Stimulated activated CD4-positive, alpha-beta T cell treated with anti-CD3 and anti-CD28 coated beads, Interleukin-1b, Interleukin-23, amount 100 ng/mL, for 24 hours (primary cell): ENCODE measurements at regions not wholly inside any gene's neighbourhood (a gene's known extent, or its start where the extent isn't known, plus 50 kb on each side); places are given as distances from the start of the nearest gene placed in this dataset.
A peak's percentile ranks its signal among the peaks of the same experiment; 100 is the strongest.
"Not testable (repeated sequence)": the region's sequence is repeated elsewhere in the genome, so short reads cannot be mapped to it uniquely, and the experiment has no call there.

ENCODE experiments used
- DNase-seq, 4 experiments: peaks; one replicate each; pipeline ENCODE4 v3.0.0-alpha.2; 2020; ENCODE audit warnings: low read depth in 4 of 4, low spot score in 1 of 4

DNA sequence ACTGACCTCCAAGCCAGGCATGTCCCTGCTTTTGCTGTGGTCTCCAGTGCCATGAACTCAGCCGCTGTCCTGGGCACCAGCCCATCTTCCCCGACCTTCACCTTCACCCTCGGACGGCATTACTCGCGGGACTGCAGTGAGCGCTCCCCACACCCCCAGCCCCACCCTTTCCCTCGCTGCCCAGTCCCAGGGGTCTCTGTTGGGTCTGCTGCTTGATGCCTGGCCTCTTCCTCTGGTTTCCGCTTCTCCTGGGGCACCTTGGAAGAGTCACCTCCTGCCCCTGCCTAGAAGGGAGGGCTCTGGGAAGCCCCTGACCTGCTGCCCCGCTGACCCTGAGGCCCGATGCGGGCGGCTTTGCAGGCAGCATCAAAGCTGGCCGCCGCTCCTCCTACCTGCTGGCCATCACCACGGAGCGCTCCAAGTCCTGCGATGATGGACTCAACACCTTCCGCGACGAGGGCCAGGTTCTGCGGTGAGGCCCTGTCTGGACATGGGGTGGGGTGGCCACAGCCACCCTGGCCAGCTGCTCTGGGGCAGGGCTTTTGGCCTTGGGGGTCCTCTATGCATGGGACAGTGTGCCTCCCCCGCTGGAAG is 102.3 kb downstream of the ZNF267 start:
- DNase-seq = not testable (repeated sequence)

DNA sequence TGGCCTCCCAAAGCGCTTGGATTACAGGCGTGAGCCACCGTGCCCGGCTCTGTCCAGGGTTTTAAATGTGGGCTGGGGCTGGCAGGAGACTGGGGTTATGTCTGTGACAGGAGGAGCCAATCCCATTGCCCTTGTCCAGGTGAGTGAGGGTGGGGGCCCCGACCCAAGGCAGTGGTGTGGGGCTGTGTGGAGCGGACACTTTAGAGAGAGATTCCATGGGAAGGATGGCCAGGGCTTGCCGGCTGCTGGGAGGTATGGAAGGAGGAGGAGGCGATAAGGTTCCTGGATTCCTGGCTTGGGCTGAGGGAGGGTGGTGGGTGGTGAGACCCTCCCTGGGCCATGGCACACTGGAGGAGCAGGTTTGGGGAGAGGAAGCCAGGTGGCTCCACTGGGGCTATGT is 104.9 kb downstream of the ZNF267 start:
- not testable (repeated sequence) for DNase-seq

DNA sequence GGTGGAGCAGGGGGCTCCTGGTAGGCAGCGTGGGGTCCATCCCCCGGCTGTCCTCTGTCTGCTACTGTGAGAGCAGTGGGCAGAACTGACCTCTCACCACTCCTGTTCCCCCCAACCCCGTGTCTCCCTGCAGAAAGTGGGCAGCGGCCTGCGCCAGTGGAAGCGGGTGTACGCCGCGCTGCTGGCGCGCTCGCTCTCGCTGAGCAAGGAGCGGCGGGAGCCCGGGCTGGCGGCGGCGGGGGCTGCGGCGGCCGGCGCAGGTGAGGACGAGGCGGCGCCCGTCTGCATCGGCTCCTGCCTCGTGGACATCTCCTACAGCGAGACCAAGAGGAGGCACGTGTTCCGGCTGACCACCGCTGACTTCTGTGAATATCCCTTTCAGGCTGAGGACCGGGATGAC is 108.1 kb downstream of the ZNF267 start:
- not testable (repeated sequence) for DNase-seq

DNA sequence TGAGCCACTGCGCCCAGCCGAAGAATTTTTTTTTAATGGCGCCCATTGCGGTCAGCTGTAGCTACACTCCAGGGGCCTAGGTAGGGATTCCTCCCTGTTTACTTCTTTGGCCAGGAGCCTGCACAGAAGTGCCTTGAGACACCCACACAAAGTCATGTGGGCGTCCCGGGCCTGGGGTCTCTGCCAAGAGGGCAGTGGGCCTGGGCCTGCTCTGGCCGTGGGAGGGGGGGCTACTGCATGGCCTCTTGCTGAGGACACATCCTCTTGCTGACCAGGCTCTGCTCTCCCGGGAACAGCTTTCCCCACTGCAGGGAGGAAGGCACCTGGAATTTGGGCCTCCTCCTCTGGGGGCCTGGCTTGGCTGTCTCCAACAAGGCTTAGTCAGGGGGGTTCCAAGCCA is 109.4 kb downstream of the ZNF267 start:
- DNase-seq = not testable (repeated sequence)

DNA sequence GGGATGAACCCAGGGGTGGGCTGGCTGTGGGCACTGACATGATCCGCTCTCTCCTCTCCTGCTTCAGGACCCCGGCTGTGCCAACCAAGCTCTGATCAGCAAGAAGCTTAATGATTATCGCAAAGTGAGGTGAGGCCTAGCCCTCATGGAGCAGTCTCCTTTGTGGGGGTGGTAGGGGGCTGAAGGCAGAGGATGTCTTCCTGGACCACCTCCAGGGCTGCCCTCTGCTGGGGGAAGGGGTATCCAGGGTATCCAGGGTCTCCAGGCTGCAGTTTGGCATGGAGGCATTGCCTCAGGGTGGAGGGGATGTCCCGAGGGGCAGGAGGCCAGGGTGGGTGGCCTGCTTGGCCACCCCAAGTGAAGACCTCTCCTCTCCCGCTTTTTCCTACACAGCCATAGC is 110.1 kb downstream of the ZNF267 start:
- not testable (repeated sequence) for DNase-seq

DNA sequence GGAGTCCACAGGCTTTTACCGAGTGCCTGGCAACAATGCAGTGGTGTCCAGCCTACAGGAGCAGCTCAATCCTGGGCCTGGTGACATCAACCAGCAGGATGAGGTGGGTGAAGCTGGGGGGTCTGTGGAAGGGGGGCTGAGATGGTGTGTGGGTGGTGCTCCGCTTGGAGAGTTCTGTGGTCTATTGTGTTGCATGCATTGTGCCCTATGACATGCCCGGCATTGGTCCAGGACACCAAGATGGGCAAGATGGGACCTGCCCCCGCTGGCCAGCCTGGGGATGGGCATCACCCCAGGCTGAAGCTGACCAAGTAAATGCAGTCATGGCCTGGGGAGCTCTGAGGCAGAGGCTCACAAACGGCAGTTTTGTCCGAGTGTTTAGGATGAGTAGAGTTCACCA is 113.3 kb downstream of the ZNF267 start:
- DNase-seq = not testable (repeated sequence)

DNA sequence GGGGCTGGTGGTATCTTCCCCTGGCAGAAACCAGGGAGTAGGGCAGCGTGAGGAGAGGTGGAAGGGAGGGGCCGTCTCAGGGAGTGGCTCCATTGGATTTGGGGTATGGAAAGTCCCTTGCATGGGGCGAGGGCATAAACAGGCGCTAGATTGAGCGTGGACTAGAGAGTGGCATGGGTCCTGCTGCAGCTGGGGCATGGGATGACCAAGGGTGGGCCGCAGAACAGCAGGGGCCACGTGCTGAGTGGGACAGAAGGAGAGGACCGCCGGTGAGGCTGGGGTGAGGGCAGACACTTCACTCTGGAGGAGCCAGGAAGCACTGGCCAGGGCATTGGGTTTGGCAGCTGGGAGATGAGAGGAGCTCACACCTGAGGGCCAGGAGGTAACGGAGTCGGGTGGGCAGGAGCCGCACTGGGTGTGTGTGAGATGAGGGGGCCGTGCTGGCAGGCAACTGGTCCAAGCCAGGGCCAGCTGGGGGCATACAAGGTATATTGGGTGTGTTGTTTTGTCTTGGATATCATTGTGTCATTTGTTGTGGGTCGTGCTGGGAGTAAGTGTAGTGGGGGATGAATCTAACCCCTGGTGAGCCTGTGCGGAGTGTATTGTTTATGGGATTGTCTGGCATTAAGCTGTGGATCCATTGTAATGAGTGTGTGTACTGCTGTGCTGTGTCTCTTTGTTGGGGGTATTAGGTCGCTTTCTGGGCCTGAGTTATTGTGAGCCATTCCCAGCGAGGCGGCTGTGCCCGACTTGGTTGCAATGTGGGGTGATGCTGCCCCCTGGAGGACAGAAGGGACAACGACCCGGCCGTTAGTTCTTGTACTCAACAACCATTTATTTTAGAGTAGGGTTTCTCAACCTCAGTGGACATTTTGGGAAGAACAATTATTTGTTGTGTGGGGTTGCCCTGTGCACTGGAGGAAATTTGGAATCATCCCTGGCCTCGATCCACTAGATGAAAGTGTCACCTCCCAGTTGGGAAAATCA is 115.3 kb downstream of the ZNF267 start:
- peak in 3 of 4 experiments; percentile 9 to 26 (median 15) for DNase-seq

DNA sequence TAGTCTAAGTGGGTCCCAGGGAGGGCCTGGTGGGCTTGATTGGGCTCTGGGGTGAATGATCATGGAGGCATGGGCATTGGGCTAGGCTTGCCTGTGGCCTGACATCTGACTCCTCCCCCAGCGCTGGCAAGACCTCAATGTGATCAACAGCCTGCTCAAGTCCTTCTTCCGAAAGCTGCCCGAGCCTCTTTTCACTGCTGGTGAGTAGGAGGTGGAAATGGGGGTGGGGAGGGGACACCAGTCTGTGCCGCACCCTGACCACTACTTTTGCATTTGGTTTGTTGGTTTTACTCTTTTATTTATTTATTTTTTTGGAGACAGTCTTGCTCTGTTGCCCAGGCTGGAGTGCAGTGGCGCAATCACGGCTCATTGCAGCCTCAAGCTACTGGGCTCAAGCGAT is 116.7 kb downstream of the ZNF267 start:
- not testable (repeated sequence) for DNase-seq

DNA sequence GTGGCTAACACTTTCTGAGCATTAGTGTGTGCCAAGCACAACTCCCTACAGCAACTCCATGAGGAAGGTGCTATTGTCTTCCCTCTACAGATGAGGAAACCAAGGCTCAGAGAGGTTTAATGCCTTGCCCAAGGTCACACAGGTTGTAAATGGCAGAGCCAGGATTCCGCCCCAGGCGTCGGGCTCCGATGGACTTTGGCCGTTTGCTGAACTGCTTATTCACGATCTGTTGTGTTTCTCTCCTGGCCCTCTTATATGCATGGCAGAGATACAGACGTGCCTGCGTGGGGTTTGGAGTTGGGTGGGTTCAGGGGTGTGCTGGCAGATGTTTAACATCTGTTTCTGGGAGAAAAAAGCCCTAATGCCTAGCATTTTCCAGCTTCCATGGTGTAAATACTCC is 117.4 kb downstream of the ZNF267 start:
- not testable (repeated sequence) for DNase-seq

DNA sequence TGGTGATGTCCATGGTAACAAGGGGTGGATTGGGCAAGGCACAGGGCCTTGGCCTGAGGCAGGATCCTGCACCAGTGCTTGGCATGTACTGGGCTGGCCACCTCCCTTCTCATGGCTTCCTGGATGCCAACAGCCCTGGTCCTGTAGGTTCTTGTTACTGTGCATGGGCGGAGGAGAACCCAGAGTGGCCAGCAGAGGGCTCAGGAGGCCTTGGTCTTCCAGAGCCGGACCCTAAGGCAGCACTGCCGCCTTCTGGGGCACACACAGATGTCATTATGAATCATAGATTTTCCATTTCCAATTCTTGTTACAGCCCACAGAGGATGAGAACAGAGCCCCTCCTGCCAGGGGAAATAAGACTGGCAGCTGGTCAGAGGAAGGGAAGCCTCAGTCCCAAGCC is 122.7 kb downstream of the ZNF267 start:
- DNase-seq = peak in 1 of 4 experiments; percentile 6

DNA sequence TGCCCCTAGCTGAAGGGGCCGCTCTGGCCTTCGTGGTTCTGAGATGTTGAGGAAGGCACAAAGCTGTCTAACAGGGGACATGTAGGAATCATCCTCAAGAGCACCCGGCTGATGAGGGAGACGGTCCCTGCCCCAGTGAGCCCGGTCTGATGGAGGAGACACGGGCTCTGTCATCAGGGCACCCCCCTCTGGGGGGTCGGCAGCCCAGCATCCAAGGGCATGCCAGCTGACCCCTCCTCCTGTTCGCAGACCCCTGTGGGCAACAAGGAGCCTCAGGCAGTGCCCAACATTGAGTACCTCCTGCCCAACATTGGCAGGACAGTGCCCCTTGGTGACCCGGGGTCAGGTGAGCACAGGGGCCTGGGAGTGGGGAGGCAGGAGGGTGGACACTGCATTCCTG is 128.9 kb downstream of the ZNF267 start:
- DNase-seq = not testable (repeated sequence)

DNA sequence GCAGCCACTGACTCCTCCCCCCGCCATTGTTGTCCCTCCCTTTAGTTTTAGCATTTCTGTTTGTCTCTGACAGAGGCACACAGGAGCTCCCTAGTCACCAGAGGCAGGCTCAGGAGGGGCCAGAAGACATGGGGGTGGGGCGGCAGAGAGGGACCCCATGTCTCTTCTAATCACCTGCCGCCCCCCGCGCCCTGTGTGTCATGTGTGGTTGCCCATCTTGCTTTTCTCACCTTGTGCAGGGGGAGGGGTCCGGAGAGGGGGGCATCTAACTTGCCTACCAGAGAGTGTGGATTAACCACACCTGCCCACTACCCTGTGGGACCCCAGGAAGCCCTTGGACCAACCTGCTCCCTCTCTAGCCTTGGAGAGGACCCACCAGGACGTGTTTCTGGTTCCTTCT is 130.2 kb downstream of the ZNF267 start:
- not testable (repeated sequence) for DNase-seq

DNA sequence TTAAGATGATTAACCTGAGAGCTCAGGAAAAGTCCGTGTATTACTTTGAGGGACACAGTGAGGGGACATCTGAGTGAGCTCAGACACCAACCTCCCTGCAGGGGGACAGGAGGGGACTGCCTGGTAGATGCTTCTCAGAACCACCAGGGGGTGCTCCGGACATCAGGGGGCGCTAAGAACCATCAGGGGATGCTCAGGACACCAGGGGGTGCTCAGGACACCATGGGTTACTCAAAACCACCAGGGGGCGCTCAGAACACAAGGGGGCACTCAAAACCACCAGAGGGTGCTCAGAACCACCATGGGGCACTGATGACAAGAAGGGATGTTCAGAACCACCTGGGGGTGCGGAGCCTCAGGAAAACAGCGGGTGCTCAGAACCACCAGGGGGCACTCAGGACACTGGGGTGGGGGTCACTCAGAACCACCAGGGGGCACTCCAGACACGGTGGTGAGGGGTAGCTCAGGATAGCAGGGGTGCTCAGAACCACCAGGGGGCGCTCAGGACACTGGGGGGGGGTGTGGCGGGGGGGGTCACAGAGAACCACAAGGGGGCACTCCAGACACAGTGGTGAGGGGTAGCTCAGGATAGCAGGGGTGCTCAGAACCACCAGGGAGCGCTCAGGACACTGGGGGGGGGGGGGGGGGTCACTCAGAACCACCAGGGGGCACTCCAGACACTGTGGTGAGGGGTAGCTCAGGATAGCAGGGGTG is 165.3 kb downstream of the ZNF267 start:
- not testable (repeated sequence) for DNase-seq

DNA sequence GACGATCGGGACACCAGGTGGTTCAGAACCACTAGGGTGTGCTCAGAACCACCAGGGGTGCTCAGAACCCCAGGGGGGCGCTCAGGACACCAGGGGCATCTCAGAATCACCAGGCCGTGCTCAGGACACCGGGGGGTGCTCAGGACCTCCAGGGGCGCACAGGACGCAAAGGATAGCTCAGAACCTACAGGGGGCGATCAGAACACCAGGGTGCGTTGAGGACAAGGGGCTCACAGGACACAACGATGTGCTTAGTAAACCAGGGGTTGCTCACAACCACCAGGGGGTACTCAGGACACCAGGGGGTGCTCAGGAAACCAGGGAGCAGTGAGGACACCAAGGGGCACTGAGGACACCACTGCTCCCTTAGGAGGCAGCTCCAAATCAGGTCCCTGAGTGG is 166.3 kb downstream of the ZNF267 start:
- DNase-seq = not testable (repeated sequence)

DNA sequence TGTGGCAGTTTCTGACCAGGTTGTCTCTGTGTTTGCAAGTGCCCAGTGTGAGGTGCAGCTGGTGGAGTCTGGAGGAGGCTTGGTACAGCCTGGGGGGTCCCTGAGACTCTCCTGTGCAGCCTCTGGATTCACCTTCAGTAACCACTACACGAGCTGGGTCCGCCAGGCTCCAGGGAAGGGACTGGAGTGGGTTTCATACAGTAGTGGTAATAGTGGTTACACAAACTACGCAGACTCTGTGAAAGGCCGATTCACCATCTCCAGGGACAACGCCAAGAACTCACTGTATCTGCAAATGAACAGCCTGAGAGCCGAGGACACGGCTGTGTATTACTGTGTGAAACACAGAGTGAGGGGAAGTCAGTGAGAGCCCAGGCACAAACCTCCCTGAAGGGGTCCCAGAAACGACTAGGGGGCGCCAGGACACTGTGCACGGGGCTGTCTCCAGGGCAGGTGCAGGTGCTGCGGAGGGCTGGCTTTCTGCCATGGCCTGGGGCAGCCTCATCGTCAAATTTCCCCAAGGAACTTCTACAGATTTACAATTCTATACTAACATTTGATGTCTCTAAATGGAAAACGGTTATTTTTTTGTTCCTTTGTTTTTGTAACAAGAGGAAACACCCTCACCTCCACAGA is 187.0 kb upstream of the TP53TG3D start:
- not testable (repeated sequence) for DNase-seq

DNA sequence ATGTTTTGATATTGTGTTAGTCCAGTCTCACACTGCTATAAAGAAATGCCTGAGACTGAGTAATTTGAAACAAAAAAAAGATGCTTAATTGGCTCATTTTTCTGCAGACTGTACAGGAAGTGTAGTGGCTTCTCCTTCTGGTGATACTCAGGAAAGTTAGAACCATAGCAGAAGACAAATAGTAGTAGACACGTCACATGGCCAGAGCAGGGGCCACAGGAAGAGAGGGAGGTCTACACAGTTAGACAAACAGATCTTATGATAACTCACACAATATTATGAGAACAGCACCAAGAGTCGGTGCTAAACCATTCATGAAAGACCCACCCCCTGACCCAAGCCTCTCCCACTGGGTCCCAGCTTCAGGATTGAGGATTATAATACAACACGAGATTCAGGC is 181.5 kb upstream of the TP53TG3D start:
- DNase-seq = not testable (repeated sequence)

DNA sequence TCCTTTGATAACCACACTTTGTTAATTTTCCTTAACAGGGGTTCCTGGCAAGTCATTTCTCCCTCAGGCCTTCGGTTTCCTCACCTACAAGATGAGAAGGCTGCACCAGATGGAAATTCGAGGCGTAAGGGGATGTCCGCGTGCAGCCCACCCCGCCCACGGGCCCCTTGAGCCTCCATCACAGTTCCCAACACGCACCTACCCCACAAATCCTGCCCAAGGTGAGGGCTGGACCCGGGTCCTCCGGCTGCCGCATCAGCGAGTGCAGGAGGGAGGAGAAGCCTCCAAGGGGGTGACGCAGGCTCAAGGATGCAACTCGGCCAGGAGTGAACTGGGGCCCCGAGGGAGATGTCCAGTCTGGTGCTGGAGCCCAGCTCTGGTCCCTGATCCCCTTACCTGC is 169.2 kb upstream of the TP53TG3D start:
- not testable (repeated sequence) for DNase-seq

DNA sequence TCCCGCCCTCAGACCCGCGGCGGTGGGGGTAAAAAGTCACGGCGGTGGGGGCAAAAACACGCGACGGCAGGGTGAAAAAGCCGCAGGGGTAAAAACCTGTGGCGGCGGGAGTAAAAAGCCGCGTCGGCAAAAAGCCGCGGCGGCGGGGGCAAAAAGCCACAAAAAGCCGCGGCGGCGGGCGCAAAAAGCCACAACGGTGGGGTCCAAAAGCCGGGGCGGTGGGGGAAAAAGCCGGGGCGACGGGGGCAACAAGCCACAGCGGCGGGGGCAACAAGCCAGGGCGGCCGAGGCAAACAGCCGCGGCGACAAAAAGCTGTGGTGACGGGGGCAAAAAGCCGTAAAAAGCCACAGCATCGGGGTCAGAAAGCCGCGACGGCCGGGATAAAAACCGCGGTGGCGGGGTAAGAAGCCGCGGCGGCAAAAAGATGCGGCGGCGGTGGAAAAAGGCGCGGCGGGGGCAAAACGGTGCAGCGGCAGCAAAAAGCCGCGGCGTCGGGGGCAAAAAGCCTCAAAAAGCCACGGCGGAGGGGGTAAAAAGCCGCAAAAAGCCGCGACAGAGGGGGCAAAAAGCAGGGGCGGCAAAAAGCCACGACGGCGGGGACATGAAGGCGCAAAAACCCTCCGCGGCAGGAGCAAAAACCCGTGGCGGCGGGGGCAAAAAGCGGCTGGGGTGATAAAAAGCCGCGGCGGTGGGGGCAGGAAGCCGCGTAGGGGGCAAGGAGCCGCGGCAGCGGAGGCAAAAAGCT is 168.3 kb upstream of the TP53TG3D start:
- not testable (repeated sequence) for DNase-seq

DNA sequence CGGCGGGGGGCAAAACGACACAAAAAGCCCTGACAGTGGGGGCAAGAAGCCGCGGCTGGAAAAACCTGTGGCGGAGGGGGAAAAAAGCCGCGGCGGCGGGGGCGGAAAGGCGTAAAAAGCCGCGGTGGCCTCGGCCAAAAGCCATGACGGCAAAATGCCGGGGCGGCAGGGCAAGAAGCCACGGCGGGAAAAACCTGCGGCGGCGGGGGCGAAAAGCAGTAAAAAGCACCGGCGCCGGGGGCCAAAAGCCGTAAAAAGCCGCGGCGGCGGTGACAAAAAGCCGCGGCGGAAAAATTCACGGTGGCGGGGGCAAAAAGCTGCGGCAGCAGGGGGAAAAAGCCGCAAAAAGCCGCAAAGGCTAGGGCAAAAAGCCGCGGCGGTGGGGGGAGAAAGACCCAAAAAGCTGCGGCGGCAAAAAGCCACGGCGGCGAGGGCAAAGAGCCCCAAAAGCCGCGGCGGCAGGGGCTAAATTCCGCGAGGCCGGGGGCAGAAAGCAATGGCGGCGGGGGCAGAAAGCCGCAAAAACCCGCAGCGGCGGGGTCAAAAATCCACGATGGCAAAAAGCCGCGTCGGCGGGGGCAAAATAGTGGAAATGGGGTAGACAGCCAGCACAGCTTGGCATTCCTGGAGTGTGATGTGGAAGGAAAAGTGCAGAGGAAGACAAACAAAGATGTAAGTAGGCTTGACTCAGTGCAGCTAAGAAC is 167.5 kb upstream of the TP53TG3D start:
- DNase-seq = peak in 3 of 4 experiments; percentile 4 to 54 (median 41)

DNA sequence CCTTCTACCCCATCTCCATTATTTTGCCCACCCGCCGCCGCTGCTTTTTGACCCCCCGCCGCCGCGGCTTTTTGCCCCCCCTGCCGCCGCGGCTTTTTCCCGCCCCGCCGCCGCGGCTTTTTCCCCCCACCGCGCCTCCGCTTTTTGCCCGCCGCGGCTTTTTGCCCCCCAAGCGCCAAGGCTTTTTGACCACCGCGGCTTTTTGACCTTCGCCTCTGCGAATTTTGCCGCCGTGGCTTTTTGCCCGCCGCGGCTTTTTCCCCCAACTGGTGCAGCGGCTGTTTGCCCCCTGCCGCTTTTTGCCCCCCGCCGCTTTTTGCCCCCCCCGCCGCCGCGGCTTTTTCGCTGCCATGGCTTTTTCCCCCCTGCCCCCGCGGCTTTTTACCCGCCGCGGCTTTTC is 137.5 kb upstream of the TP53TG3D start:
- DNase-seq = not testable (repeated sequence)
